K562 (cell line): ENCODE measurements at regions not wholly inside any gene's neighbourhood (a gene's known extent, or its start where the extent isn't known, plus 50 kb on each side); places are given as distances from the start of the nearest gene placed in this dataset.

ENCODE experiments used
- CC2D1A ChIP-seq: fragments of 450-650 bp; IDR thresholded peaks from 2 replicates; pipeline ENCODE4 v1.6.1; 2017; ENCODE audit warnings: mild to moderate bottlenecking
- GABPA ChIP-seq: fragments of 200-800 bp; sonication (Bioruptor generic); conservative IDR thresholded peaks from 2 replicates; pipeline ENCODE4 v1.6.1; 2016; ENCODE audit warnings: low read depth, missing genetic modification characterization, missing compliant biosample characterization
- ZNF140 ChIP-seq: fragments of 250-450 bp; sonication (Bioruptor Pico); IDR thresholded peaks from 2 replicates; pipeline ENCODE4 v1.8.0; 2021; ENCODE audit warnings: moderate library complexity, mild to moderate bottlenecking, inconsistent platforms

- TF ChIP-seq ZNF140 (CRISPR knock-in tag): no peak
- TF ChIP-seq CC2D1A: no peak
- TF ChIP-seq GABPA: no peak
These were observed 122.2 kb downstream of the ANKRD60 start for GRCh38 chr20:58106143-58106750.
